SK-N-SH (cell line): ENCODE measurements at regions not wholly inside any gene's neighbourhood (a gene's known extent, or its start where the extent isn't known, plus 50 kb on each side); places are given as distances from the start of the nearest gene placed in this dataset.

Source experiments
- CTCF ChIA-PET: fragments of 300-600, 350-600 bp; formaldehyde crosslinking; extraction: SDS; loops from one replicate; lab custom pipeline; 2021; lab: Yijun Ruan, JAX
- POLR2A ChIA-PET: fragments of 350-600 bp; sonication (Branson Sonifier 250); formaldehyde crosslinking; extraction: SDS; loops from one replicate; lab custom pipeline; 2020; ENCODE audit warnings: antibody characterized with exemption, inconsistent platforms; lab: Yijun Ruan, JAX
- DNase-seq: peaks from one replicate; pipeline ENCODE4 v3.0.0; 2012
- H2AFZ ChIP-seq: fragments of 200-600 bp; sonication (generic); 2 replicates; pipeline ENCODE4 v1.8.1; 2016; ENCODE audit warnings: antibody characterized with exemption, mild to moderate bottlenecking, low read depth
- H3F3A ChIP-seq: fragments of 200-600 bp; sonication (generic); replicated peaks from 2 replicates; pipeline ENCODE3; 2016; ENCODE audit warnings: antibody characterized with exemption, mild to moderate bottlenecking; ENCODE audit not compliant: insufficient read depth
- H3K27ac ChIP-seq, 2 experiments: fragments of 200-500 bp in 1 of 2; fragments of 200-600 bp in 1 of 2; sonication (Bioruptor generic) in 1 of 2; sonication (generic), shearing (Covaris generic) in 1 of 2; 2 replicates each; pipeline versions ENCODE4 v1.5.1 to v1.6.1; 2014 to 2016; ENCODE audit warnings: low read depth in 2 of 2, inconsistent platforms in 1 of 2, low read length in 1 of 2, mild to moderate bottlenecking in 1 of 2, mixed read lengths in 1 of 2
- H3K27me3 ChIP-seq: fragments of 200-600 bp; sonication (generic), shearing (Covaris generic); 2 replicates; pipeline ENCODE4 v1.6.1; 2016; ENCODE audit warnings: mixed run types; ENCODE audit not compliant: insufficient read depth
- H3K36me3 ChIP-seq, 2 experiments: fragments of 200-500 bp in 1 of 2; fragments of 200-600 bp in 1 of 2; sonication (Bioruptor generic) in 1 of 2; sonication (generic) in 1 of 2; replicated peaks in 1 of 2; 2 replicates each; pipeline versions ENCODE3 to v1.5.1; 2014 to 2016; ENCODE audit warnings: low read length in 1 of 2, mild to moderate bottlenecking in 1 of 2; ENCODE audit not compliant: insufficient read depth in 2 of 2, control insufficient read depth in 1 of 2
- H3K4me1 ChIP-seq, 2 experiments: fragments of 200-500 bp in 1 of 2; fragments of 200-600 bp in 1 of 2; sonication (Bioruptor generic) in 1 of 2; sonication (generic), shearing (Covaris generic) in 1 of 2; 2 replicates each; pipeline versions ENCODE4 v1.5.1 to v1.6.1; 2014 to 2016; ENCODE audit warnings: low read depth in 1 of 2, low read length in 1 of 2, mixed run types in 1 of 2; ENCODE audit not compliant: insufficient read depth in 2 of 2, control insufficient read depth in 1 of 2
- H3K4me2 ChIP-seq: fragments of 200-600 bp; sonication (generic), shearing (Covaris generic); 2 replicates; pipeline ENCODE4 v1.6.1; 2017; ENCODE audit warnings: mixed run types
- H3K4me3 ChIP-seq, 2 experiments: fragments of 200-500 bp in 1 of 2; fragments of 200-600 bp in 1 of 2; sonication (Bioruptor generic) in 1 of 2; sonication (generic), shearing (Covaris generic) in 1 of 2; 2 replicates each; pipeline versions ENCODE4 v1.5.1 to v1.8.1; 2014 to 2016; ENCODE audit warnings: low read depth in 2 of 2, inconsistent platforms in 1 of 2, low read length in 1 of 2, mild to moderate bottlenecking in 1 of 2, mixed read lengths in 1 of 2, moderate library complexity in 1 of 2
- H3K79me2 ChIP-seq: fragments of 200-600 bp; sonication (generic); 2 replicates; pipeline ENCODE4 v1.8.1; 2017; ENCODE audit warnings: mild to moderate bottlenecking; ENCODE audit not compliant: insufficient read depth
- H3K9ac ChIP-seq: fragments of 200-600 bp; sonication (generic); 2 replicates; pipeline ENCODE4 v1.6.1; 2017; ENCODE audit warnings: mixed run types
- H3K9me2 ChIP-seq: fragments of 200-600 bp; sonication (generic); 2 replicates; pipeline ENCODE4 v1.6.1; 2017; ENCODE audit warnings: mixed run types
- H3K9me3 ChIP-seq: fragments of 200-600 bp; sonication (generic); 2 replicates; pipeline ENCODE4 v1.6.1; 2017; ENCODE audit warnings: mixed run types, mild to moderate bottlenecking, moderate library complexity
- H4K20me1 ChIP-seq: fragments of 200-600 bp; sonication (generic); 2 replicates; pipeline ENCODE4 v1.6.1; 2017; ENCODE audit warnings: mild to moderate bottlenecking, mixed run types; ENCODE audit not compliant: insufficient read depth
- CHD2 ChIP-seq: fragments of 150-350 bp; IDR thresholded peaks from 2 replicates; pipeline ENCODE4 v1.6.1; 2018; ENCODE audit warnings: low read length; ENCODE audit not compliant: partially characterized antibody
- EP300 ChIP-seq, 2 experiments: IDR thresholded peaks; 2 replicates each; pipeline versions ENCODE4 v1.4.0 to v1.6.1; 2012; ENCODE audit warnings: borderline replicate concordance in 1 of 2, low read depth in 1 of 2, low read length in 1 of 2
- EZH2phosphoT487 ChIP-seq: fragments of 200-600 bp; sonication (generic); IDR thresholded peaks from 2 replicates; pipeline ENCODE4 v1.6.1; 2017; ENCODE audit warnings: low read depth, mixed run types, mild to moderate bottlenecking, antibody characterized with exemption, moderate library complexity, borderline replicate concordance
- FOXJ3 ChIP-seq: sonication (generic); formaldehyde crosslinking; IDR thresholded peaks from 2 replicates; pipeline ENCODE4 v1.5.1; 2020; ENCODE audit warnings: mild to moderate bottlenecking, missing genetic modification reagents
- GABPA ChIP-seq: IDR thresholded peaks from 2 replicates; pipeline ENCODE4 v1.4.0; 2012; ENCODE audit warnings: low read depth, mild to moderate bottlenecking
- GATA2 ChIP-seq: sonication (generic); formaldehyde crosslinking; IDR thresholded peaks from 2 replicates; pipeline ENCODE4 v1.5.0; 2020; ENCODE audit warnings: mild to moderate bottlenecking, missing genetic modification reagents
- JUND ChIP-seq: IDR thresholded peaks from 2 replicates; pipeline ENCODE4 v1.4.0; 2012
- MEF2A ChIP-seq: IDR thresholded peaks from 2 replicates; pipeline ENCODE4 v1.4.0; 2012; ENCODE audit warnings: low read depth, borderline replicate concordance
- MXI1 ChIP-seq: IDR thresholded peaks from 2 replicates; pipeline ENCODE4 v1.6.1; 2012; ENCODE audit warnings: mild to moderate bottlenecking, low read depth, low read length, improper control_type of control experiment
- PBX3 ChIP-seq: IDR thresholded peaks from 2 replicates; pipeline ENCODE4; 2012
- POLR2AphosphoS5 ChIP-seq: IDR thresholded peaks from 2 replicates; pipeline ENCODE4 v1.6.1; 2012; ENCODE audit warnings: low read depth, low read length
- REST ChIP-seq: IDR thresholded peaks from 2 replicates; pipeline ENCODE4 v1.6.1; 2012; ENCODE audit warnings: mild to moderate bottlenecking, low read depth, low read length, moderate library complexity
- SIN3A ChIP-seq: IDR thresholded peaks from 2 replicates; pipeline ENCODE4 v1.6.1; 2012; ENCODE audit warnings: low read depth, mild to moderate bottlenecking, low read length, moderate library complexity, borderline replicate concordance
- SMC3 ChIP-seq: IDR thresholded peaks from 2 replicates; pipeline ENCODE4 v1.6.1; 2012; ENCODE audit warnings: low read depth, low read length, improper control_type of control experiment
- TCF12 ChIP-seq: IDR thresholded peaks from 2 replicates; pipeline ENCODE4 v1.4.0; 2012
- USF2 ChIP-seq: fragments of 150-350 bp; IDR thresholded peaks from 2 replicates; pipeline ENCODE4 v1.6.1; 2017; ENCODE audit warnings: antibody characterized with exemption, low read length, low read depth, borderline replicate concordance
- ZBTB33 ChIP-seq: IDR thresholded peaks from 2 replicates; pipeline ENCODE4 v1.4.0; 2012; ENCODE audit warnings: low read depth, borderline replicate concordance
- WGBS: methylation state at CpG from one replicate; pipeline ENCODE4 v1.1.6; 2017; ENCODE audit warnings: low lambda C conversion rate; 5-methylcytosine and 5-hydroxymethylcytosine counted together

GRCh38 chr4:110963662-110964280 lies 340.9 kb upstream of the PITX2 start:
- no peaks in the 10 kb centered on the region for H3K9me3 ChIP-seq
- CTCF ChIA-PET = interaction anchor here (0.9 kb wide), 1 partner anchor 668 kb away, joined by 3 read pairs; no protein-coding TSS in a partner anchor

GRCh38 chr4:110967936-110968335 lies 345.1 kb upstream of the PITX2 start:
- Histone ChIP-seq H3F3A (no peaks in the 10 kb centered on the region), H3K4me1 (no peaks in the 10 kb centered on the region; a peak in 1 of 4 replicates), H3K36me3 (no peaks in the 10 kb centered on the region), H2AFZ (no peak overlapping the region), H3K79me2 (no peaks in the 10 kb centered on the region), H3K4me2 (no peak overlapping the region), H3K9ac (no peak overlapping the region), H3K9me3 (no peaks in the 10 kb centered on the region), H4K20me1 (no peaks in the 10 kb centered on the region), H3K27ac (no peak overlapping the region), H3K27me3 (peaks cover 8% of the 10 kb centered on the region; the same call in 1 of the 2 replicates), H3K9me2 (no peaks in the 10 kb centered on the region), H3K4me3 (no peak overlapping the region)
- whole genome bisulfite sequencing = 16% methylated on average over 1 of the region's 1 CpG
- DNase-seq = no peak
- CTCF ChIA-PET = no interaction called here
- POLR2A ChIA-PET = no interaction called here
- TF ChIP-seq TCF12 (no peak), PBX3 (no peak), GATA2 (CRISPR knock-in tag) (no peak), POLR2AphosphoS5 (no peak), ZBTB33 (no peak), REST (no peak), USF2 (no peak)

More at GRCh38 chr4:110963662-110964280, 340.9 kb upstream of the PITX2 start:
- Histone ChIP-seq H3K36me3 (no peaks in the 10 kb centered on the region), H3K4me1 (no peaks in the 10 kb centered on the region; a peak in 1 of 4 replicates), H3K27me3 (peaks cover 8% of the 10 kb centered on the region; the same call in 1 of the 2 replicates), H3K4me2 (no peak overlapping the region), H3K9ac (no peak overlapping the region), H2AFZ (no peak overlapping the region), H3F3A (no peaks in the 10 kb centered on the region), H3K4me3 (0 out of 4 replicates have a peak overlapping the region, but pooled peaks of 1 of the 2 experiments have one; percentile 9), H3K79me2 (no peaks in the 10 kb centered on the region), H3K9me2 (no peaks in the 10 kb centered on the region)
- POLR2A ChIA-PET = no interaction called here
- DNase-seq = no peak
- WGBS = 11% methylated on average over 11 of the region's 11 CpGs
- TF ChIP-seq GABPA (no peak), CHD2 (no peak), MXI1 (no peak), JUND (no peak), POLR2AphosphoS5 (no peak), MEF2A (no peak), EP300 (IDR thresholded peaks at IDR 0.05; ENCODE audit: borderline replicate concordance in 1 of 2, low read depth in 1 of 2, low read length in 1 of 2) (no peak), PBX3 (no peak), FOXJ3 (CRISPR knock-in tag) (no peak), GATA2 (CRISPR knock-in tag) (no peak), EZH2phosphoT487 (no peak), SIN3A (no peak), TCF12 (no peak), SMC3 (no peak)
- TF ChIP-seq, all 33 proteins: peak for 0
- no peaks in the 10 kb centered on the region for H4K20me1 ChIP-seq
- H3K27ac ChIP-seq = no peak overlapping the region; a peak in 1 of 4 replicates
